Sigmoid colon (tissue), 3 donors: ENCODE measurements at regions not wholly inside any gene's neighbourhood (a gene's known extent, or its start where the extent isn't known, plus 50 kb on each side); places are given as distances from the start of the nearest gene placed in this dataset.

ENCODE experiments used
- POLR2A ChIP-seq, 2 donors: fragments of 450-650 bp; IDR thresholded peaks; one replicate each; pipeline ENCODE4 v1.6.1; 2016; ENCODE audit warnings: antibody characterized with exemption in 2 of 2, mild to moderate bottlenecking in 2 of 2, moderate library complexity in 2 of 2
- TF ChIP-seq, protein P1 (sequence below), 4 experiments: fragments of 450-650 bp in 3 of 4; fragments of 200-600 bp in 1 of 4; IDR thresholded peaks; one replicate each; pipeline ENCODE4 v1.5.1; 2016 to 2019; ENCODE audit warnings: antibody characterized with exemption in 4 of 4, mild to moderate bottlenecking in 3 of 4, moderate library complexity in 2 of 4

DNA sequence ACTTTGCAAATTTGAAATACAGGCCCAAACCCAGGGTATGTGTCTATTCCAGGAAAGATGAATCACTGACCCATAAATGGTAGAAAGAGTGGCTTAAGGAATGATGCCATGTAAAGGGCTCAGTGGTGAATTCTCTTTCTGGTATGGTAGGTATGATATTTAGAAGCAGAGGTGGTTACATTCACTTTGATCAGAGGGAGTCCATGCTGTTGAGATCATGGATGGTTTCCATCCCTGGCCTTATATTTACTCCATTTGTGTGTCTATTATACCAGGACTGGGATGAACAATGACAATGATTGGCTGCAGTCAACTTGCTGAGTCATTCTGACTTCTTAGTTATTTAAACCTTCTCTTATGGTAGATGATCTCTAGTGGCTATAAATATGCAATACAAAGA lies 419.8 kb upstream of the LRRC4C start:
- no peak for TF ChIP-seq POLR2A (IDR thresholded peaks at IDR 0.05)
- TF ChIP-seq, protein P1, sequence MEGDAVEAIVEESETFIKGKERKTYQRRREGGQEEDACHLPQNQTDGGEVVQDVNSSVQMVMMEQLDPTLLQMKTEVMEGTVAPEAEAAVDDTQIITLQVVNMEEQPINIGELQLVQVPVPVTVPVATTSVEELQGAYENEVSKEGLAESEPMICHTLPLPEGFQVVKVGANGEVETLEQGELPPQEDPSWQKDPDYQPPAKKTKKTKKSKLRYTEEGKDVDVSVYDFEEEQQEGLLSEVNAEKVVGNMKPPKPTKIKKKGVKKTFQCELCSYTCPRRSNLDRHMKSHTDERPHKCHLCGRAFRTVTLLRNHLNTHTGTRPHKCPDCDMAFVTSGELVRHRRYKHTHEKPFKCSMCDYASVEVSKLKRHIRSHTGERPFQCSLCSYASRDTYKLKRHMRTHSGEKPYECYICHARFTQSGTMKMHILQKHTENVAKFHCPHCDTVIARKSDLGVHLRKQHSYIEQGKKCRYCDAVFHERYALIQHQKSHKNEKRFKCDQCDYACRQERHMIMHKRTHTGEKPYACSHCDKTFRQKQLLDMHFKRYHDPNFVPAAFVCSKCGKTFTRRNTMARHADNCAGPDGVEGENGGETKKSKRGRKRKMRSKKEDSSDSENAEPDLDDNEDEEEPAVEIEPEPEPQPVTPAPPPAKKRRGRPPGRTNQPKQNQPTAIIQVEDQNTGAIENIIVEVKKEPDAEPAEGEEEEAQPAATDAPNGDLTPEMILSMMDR (IDR thresholded peaks at IDR 0.05): no peak
